ENCODE measurements at regions not wholly inside any gene's neighbourhood (a gene's known extent, or its start where the extent isn't known, plus 50 kb on each side); places are given as distances from the start of the nearest gene placed in this dataset.

GRCh38 chr5:28500511-28500910 lies 1462.1 kb upstream of the CDH9 start (continued):
- TF ChIP-seq ARNTL (CRISPR knock-in tag; IDR thresholded peaks at IDR 0.05; ENCODE audit: borderline replicate concordance, low read depth) = no peak
- TF ChIP-seq BACH2 (CRISPR knock-in tag; IDR thresholded peaks at IDR 0.05; ENCODE audit: borderline replicate concordance) = no peak
- no peak for TF ChIP-seq OSR1 (CRISPR knock-in tag; IDR thresholded peaks at IDR 0.05)
- no peak for TF ChIP-seq ZNF70 (CRISPR knock-in tag; IDR thresholded peaks at IDR 0.05)

GRCh38 chr5:28499766-28500290 lies 1461.4 kb upstream of the CDH9 start:
- no peak for ATAC-seq
- no peak for TF ChIP-seq CSDC2 (CRISPR knock-in tag; IDR thresholded peaks at IDR 0.05)
- TF ChIP-seq ARNTL (CRISPR knock-in tag; IDR thresholded peaks at IDR 0.05; ENCODE audit: borderline replicate concordance, low read depth) = no peak

- no peak for ATAC-seq
- no peak for TF ChIP-seq ZNF8 (CRISPR knock-in tag; IDR thresholded peaks at IDR 0.05)
- TF ChIP-seq CREB5 (CRISPR knock-in tag; IDR thresholded peaks at IDR 0.05; ENCODE audit: low read depth) = no peak
- no peak for TF ChIP-seq ISL1 (CRISPR knock-in tag; IDR thresholded peaks at IDR 0.05)
- TF ChIP-seq CSRNP3 (CRISPR knock-in tag; IDR thresholded peaks at IDR 0.05) = no peak
- TF ChIP-seq RARB (CRISPR knock-in tag; IDR thresholded peaks at IDR 0.05) = no peak
- no peak for TF ChIP-seq OSR1 (CRISPR knock-in tag; IDR thresholded peaks at IDR 0.05)
- TF ChIP-seq ARNTL (CRISPR knock-in tag; IDR thresholded peaks at IDR 0.05; ENCODE audit: borderline replicate concordance, low read depth) = no peak
- TF ChIP-seq GLIS3 (CRISPR knock-in tag; IDR thresholded peaks at IDR 0.05) = no peak
- TF ChIP-seq CSDC2 (CRISPR knock-in tag; IDR thresholded peaks at IDR 0.05) = no peak
- no peak for TF ChIP-seq TCF4 (CRISPR knock-in tag; IDR thresholded peaks at IDR 0.05; ENCODE audit: borderline replicate concordance)
- TF ChIP-seq PPARA (CRISPR knock-in tag; IDR thresholded peaks at IDR 0.05; ENCODE audit: borderline replicate concordance) = no peak
- TF ChIP-seq PATZ1 (CRISPR knock-in tag; IDR thresholded peaks at IDR 0.05; ENCODE audit: borderline replicate concordance) = no peak
- TF ChIP-seq POU6F1 (CRISPR knock-in tag; IDR thresholded peaks at IDR 0.05; ENCODE audit: borderline replicate concordance, low read depth) = no peak
- no peak for TF ChIP-seq ZFP30 (CRISPR knock-in tag; IDR thresholded peaks at IDR 0.05)
- TF ChIP-seq TOX (CRISPR knock-in tag; IDR thresholded peaks at IDR 0.05; ENCODE audit: borderline replicate concordance) = no peak
- no peak for TF ChIP-seq ZNF70 (CRISPR knock-in tag; IDR thresholded peaks at IDR 0.05)
- TF ChIP-seq TSHZ2 (CRISPR knock-in tag; IDR thresholded peaks at IDR 0.05) = no peak
- no peak for TF ChIP-seq ZFP3 (CRISPR knock-in tag; IDR thresholded peaks at IDR 0.05)
- TF ChIP-seq ZC3H10 (CRISPR knock-in tag; IDR thresholded peaks at IDR 0.05) = no peak
These were observed 1457.5 kb upstream of the CDH9 start for GRCh38 chr5:28495876-28496275.

GRCh38 chr5:28493456-28493855 lies 1455.1 kb upstream of the CDH9 start:
- no peak for ATAC-seq
- TF ChIP-seq GLIS3 (CRISPR knock-in tag; IDR thresholded peaks at IDR 0.05) (no peak), ZNF70 (CRISPR knock-in tag; IDR thresholded peaks at IDR 0.05) (no peak), ARNTL (CRISPR knock-in tag; IDR thresholded peaks at IDR 0.05; ENCODE audit: borderline replicate concordance, low read depth) (no peak), ISL1 (CRISPR knock-in tag; IDR thresholded peaks at IDR 0.05) (no peak), PPARA (CRISPR knock-in tag; IDR thresholded peaks at IDR 0.05; ENCODE audit: borderline replicate concordance) (no peak), ZNF565 (CRISPR knock-in tag; conservative IDR thresholded peaks at IDR 0.05; ENCODE audit: low read depth) (no peak), OSR1 (CRISPR knock-in tag; IDR thresholded peaks at IDR 0.05) (no peak), ESRRG (CRISPR knock-in tag; IDR thresholded peaks at IDR 0.05) (no peak), ZFP3 (CRISPR knock-in tag; IDR thresholded peaks at IDR 0.05) (no peak), RARB (CRISPR knock-in tag; IDR thresholded peaks at IDR 0.05) (no peak)

Measured in SK-N-SH treated with all-trans-retinoic acid at 6 μM for 48 hours (cell line).